Activated CD4-positive, alpha-beta memory T cell treated with anti-CD3 and anti-CD28 coated beads, Interleukin-2, amount 10 ng/mL, durations not matched to agents 7 days and 5 days (primary cell): ENCODE measurements at regions not wholly inside any gene's neighbourhood (a gene's known extent, or its start where the extent isn't known, plus 50 kb on each side); places are given as distances from the start of the nearest gene placed in this dataset.

Experiments used
- CTCF ChIA-PET: fragments of 350-600 bp; sonication (Branson Sonifier 250); formaldehyde crosslinking; loops from one replicate; lab custom pipeline; 2021; ENCODE audit warnings: antibody characterized with exemption, inconsistent platforms; lab: Charles Lee
- POLR2A ChIA-PET: fragments of 350-600 bp; sonication (Branson Sonifier 250); formaldehyde crosslinking; loops from one replicate; lab custom pipeline; 2021; ENCODE audit warnings: antibody characterized with exemption; lab: Charles Lee
- DNase-seq: peaks from one replicate; pipeline ENCODE4 v3.0.0-alpha.2; 2020
- H3K27ac Mint-ChIP-seq: one replicate; pipeline ENCODE4 v1.8.0; 2021; ENCODE audit warnings: mild to moderate bottlenecking, mixed read lengths
- H3K27me3 Mint-ChIP-seq: one replicate; pipeline ENCODE4 v1.8.0; 2021; ENCODE audit warnings: mixed read lengths
- H3K36me3 Mint-ChIP-seq: one replicate; pipeline ENCODE4 v1.8.0; 2021; ENCODE audit warnings: low read depth, mixed read lengths
- H3K4me1 Mint-ChIP-seq: one replicate; pipeline ENCODE4 v1.8.0; 2021; ENCODE audit warnings: mixed read lengths
- H3K4me3 Mint-ChIP-seq: one replicate; pipeline ENCODE4 v1.8.0; 2021; ENCODE audit warnings: mild to moderate bottlenecking, mixed read lengths
- H3K9me3 Mint-ChIP-seq: one replicate; pipeline ENCODE4 v1.8.0; 2021; ENCODE audit warnings: mixed read lengths

DNA sequence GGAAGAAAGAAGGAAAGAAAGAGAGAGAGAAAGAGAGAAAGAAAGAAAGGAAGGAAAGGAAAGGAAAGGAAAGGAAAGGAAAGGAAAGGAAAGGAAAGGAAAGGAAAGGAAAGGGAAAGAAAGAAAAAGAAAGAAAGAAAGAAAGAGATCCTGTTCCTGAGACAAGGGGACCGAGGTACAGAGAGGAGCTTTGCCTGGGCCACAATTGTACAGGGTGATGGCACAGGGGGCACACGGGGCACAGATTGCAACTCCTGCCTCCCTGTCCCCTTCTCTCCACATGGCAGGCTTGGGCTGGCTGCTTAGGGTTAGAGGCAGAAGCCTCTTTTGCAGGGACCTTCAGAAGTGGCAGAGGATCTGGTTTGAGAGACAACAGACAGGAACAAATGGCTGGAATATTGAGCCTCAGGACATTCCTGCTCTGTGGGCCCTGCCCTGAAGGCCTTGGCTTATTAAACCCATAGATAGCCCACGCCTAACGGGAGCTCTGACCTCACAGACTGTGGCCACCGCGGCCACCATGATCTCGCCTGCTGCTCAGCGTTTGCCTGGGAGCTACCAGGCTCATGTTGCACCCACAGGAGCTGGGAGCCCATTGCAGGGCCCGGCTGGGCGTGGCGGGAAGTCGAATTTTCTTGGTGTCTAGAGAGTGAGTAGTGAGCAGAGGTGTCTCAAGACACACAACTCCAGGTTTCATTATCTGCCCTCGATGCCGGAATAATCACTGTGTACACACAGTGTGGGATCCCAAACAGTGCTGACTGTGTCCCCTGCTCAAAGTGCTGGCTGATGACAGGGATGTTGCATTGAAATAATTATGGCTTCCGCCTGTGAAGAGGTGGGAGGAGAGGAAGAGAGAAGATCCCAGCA is 147.9 kb upstream of the NCOR2 start:
- ChIA-PET CTCF (no interaction called here), POLR2A (no interaction called here)
- Mint-ChIP-seq H3K9me3 (no peaks in the 10 kb centered on the region), H3K27ac (no peak overlapping the region), H3K27me3 (peaks cover 58% of the 10 kb centered on the region), H3K4me1 (peaks cover 18% of the 10 kb centered on the region), H3K36me3 (no peaks in the 10 kb centered on the region), H3K4me3 (no peak overlapping the region)
- no peak for DNase-seq

DNA sequence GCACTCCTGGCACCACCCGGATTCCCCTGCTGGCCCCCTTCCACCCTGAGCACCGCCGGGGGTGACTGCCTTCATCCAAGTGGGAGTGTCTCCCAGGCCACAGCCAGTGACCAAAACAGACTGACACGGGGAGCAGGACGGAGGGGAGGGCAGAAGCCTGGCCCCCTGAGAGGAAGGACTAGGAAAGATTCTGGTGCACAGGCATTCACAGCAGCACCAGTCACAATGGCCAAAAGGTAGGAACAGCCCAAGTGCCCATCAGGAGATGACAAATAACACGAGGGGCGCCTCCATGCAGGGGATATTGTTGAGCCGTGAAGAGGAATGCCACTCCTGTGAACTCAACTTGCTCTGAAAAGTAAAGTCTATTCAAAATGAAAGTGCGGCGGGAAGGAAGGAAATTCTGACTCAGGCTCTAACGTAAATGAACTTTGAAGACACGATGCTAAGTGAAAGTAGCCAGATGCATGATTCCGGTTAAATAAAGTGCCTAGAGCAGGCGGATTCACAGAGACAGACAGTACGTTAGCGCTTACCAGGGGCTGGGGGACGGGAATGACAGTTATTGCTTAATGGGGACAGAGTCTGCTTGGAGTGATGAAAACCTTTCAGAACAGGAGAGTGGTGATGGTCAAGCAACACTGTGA is 146.1 kb upstream of the NCOR2 start:
- no peak overlapping the region for H3K27ac Mint-ChIP-seq
- POLR2A ChIA-PET, result no interaction called here
- peak overlapping the region; percentile 18 for H3K4me3 Mint-ChIP-seq
- no peaks in the 10 kb centered on the region for H3K36me3 Mint-ChIP-seq
- no peaks in the 10 kb centered on the region for H3K9me3 Mint-ChIP-seq
- H3K4me1 Mint-ChIP-seq, result peaks cover 18% of the 10 kb centered on the region
- peak; percentile 71 for DNase-seq
- CTCF ChIA-PET, result no interaction called here
- H3K27me3 Mint-ChIP-seq, result peaks cover 55% of the 10 kb centered on the region

DNA sequence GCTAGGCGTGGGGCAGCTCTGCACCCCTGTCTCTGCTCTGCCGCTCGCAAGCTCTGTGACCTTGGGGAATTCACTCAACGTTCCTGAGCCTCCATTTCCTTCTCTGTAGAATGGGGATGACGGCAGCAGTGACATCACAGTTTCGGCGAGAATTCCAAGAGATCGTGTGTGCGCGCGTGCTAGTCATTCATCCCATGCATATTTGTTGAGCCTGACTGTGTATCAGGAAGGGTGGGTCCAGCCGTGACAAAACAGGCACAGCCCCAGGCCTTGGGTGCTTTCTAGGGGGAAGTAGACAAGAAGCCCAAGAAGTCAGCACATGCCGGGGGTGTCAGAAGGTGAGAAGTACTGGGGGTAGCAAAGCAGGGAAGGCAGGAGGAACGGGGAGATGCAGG is 145.6 kb upstream of the NCOR2 start:
- DNase-seq, result no peak

DNA sequence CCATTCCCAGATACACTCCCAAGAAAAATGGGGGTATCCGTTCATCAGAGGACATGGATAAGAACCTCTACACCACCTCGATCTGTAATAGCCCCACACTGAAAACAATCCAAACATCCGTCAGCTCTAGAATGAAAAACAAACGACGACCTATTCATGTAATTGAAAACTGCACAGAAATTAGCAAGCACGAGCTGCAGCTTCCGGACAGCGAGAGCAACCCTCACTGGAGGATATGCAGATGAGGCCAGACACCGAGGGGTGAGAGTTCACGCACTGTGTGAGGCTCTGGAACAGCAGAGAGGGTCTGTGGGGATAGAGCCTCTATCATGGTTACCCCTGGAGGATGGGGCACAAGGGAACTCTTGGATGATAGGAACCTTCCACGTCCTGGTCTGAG is 143.9 kb upstream of the NCOR2 start:
- no peaks in the 10 kb centered on the region for H3K9me3 Mint-ChIP-seq

More for the DNA sequence above, 145.6 kb upstream of the NCOR2 start:
- ChIA-PET CTCF (no interaction called here), POLR2A (no interaction called here)
- Mint-ChIP-seq H3K27ac (no peak overlapping the region), H3K27me3 (peaks cover 49% of the 10 kb centered on the region), H3K36me3 (no peaks in the 10 kb centered on the region), H3K4me3 (peak overlapping the region; percentile 18), H3K9me3 (no peaks in the 10 kb centered on the region), H3K4me1 (peaks cover 18% of the 10 kb centered on the region)

DNA sequence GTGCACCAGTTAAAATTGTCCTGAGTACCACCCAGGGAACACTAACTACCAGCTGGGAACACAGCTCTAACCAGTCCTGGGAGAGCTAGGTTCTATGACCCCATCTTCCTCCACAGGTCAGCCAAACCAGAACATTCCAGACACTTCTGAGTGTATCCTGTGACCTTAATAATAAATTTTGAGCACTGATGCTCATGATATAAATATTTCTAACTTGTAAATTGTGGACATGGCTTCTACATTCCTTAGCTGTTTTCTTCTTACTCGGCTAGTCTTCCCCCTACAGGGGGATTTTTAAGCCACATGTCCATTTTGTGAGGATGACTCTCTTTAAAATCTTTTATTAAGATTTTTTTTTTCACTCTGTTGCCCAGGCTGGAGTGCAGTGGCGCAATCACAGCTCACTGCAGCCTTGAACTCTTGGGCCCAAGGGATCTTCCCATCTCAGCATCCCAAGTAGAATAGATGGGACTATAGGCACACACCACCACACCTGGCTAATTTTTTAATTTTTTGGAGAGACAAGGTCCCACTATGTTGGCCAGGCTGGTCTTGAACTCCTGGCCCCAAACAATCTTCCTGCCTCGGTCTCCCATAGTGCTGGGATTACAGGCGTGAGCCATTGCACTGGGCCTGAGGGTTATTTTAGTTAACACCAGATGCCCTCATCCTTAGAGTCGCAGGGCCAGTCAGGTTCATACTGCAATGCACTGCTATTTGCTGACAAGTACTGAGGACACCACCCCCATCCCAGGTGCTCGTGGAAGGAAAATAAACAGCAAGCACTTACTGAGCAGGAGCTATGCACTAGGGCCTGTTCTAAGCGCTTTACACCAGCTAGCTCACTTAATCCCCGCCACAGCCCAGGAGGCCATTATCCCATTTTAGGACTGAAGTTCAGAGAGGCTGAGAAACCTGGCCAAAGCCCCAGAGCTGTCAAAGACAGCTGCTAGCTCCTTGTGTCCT is 142.6 kb upstream of the NCOR2 start:
- Mint-ChIP-seq H3K36me3 (no peaks in the 10 kb centered on the region), H3K27me3 (peaks cover 34% of the 10 kb centered on the region), H3K27ac (no peak overlapping the region), H3K4me1 (peaks cover 18% of the 10 kb centered on the region), H3K4me3 (no peak overlapping the region), H3K9me3 (no peaks in the 10 kb centered on the region)
- DNase-seq, result no peak
- POLR2A ChIA-PET, result interaction anchor here (1.1 kb wide), 1 partner anchor 15 kb away, joined by 4 read pairs; no protein-coding TSS in a partner anchor
- CTCF ChIA-PET, result interaction anchor here (0.9 to 1.0 kb wide), 2 partner anchors 22 to 56 kb away, joined by 3 read pairs; no protein-coding TSS in a partner anchor

More for the DNA sequence above, 143.9 kb upstream of the NCOR2 start:
- ChIA-PET POLR2A (interaction anchor here (0.9 to 1.1 kb wide), 2 partner anchors 16 to 774 kb away, joined by 3 to 4 read pairs; no protein-coding TSS in a partner anchor), CTCF (no interaction called here)
- DNase-seq, result no peak
- Mint-ChIP-seq H3K4me1 (peaks cover 18% of the 10 kb centered on the region), H3K27me3 (peaks cover 43% of the 10 kb centered on the region), H3K36me3 (no peaks in the 10 kb centered on the region), H3K4me3 (no peak overlapping the region), H3K27ac (no peak overlapping the region)

DNA sequence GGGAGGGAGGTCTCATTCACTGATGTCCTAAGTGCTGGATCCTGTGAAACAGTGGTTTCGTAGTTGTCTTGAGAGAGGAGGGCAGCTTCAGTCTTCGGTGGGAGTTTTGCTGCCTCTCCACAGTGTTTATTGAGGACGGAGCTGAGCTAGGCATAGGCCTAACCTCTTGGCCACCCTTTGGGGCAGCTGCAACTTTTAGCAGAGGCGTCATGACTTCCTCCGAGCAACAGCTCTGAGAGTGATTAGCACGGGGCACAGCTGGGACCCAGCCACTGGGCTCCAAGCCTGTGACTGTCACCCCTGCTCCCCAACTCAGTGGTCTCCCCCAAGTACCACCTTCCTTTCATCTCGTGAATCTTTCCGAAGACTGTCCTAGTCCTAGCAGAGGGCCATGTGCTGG is 139.9 kb upstream of the NCOR2 start:
- DNase-seq, result no peak
- Mint-ChIP-seq H3K27ac (no peak overlapping the region), H3K9me3 (no peaks in the 10 kb centered on the region), H3K4me1 (no peaks in the 10 kb centered on the region), H3K36me3 (no peaks in the 10 kb centered on the region), H3K4me3 (no peak overlapping the region), H3K27me3 (peaks cover 30% of the 10 kb centered on the region)
- POLR2A ChIA-PET, result no interaction called here
- CTCF ChIA-PET, result no interaction called here

DNA sequence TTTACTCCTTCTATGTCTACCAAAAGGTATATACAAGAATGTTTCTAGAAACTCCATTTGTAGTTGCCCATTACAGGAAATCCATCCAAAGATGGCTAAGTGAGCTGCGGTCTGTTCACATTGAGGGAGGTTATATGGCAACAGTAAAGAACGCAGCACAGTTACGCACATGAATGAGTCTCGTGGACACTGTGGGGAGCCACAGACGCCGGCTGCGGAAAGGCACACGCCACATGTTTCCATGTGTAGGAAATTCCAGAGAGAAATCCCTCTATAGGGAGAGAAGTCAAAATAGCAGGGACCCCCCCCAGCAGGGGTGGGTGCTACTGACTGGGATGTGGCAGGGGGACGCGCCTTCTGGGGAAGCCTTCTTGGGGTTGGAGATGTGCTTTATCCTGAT is 139.0 kb upstream of the NCOR2 start:
- no peak overlapping the region for H3K27ac Mint-ChIP-seq
- no peak overlapping the region for H3K4me3 Mint-ChIP-seq
- ChIA-PET CTCF (no interaction called here), POLR2A (no interaction called here)
- H3K27me3 Mint-ChIP-seq, result peaks cover 26% of the 10 kb centered on the region
- H3K4me1 Mint-ChIP-seq, result no peaks in the 10 kb centered on the region
- no peak for DNase-seq
- H3K36me3 Mint-ChIP-seq, result no peaks in the 10 kb centered on the region
- H3K9me3 Mint-ChIP-seq, result no peaks in the 10 kb centered on the region

DNA sequence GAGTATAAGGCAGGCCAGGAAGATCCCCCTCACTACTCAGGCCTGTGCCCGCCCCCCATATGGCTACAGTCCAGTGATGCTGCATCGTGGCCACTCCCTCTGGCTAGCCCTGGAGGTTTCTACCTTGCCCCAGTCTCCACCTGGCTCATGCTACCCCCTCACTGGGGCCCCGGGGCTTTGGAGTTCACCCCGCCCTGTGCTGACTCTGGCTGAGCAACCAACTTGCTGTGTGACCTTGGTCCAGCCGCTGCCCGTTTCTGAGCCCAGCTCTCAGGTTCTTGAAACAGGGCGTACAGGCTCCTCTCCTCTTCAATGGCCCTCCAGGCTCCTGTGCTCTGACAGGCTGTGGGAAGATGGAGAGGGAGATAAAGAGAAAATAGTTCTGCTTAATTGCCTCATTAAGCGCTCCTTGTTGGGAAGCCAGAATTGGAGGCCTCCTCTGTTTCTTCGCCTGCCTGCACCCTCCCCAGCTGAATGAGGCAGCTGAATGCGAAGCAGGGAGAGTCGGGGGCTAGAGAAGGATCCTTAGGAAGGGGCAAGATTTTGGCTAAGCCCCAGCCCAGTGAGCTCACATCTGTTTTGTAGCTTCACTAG is 138.2 kb upstream of the NCOR2 start:
- no peaks in the 10 kb centered on the region for H3K4me1 Mint-ChIP-seq
- no peaks in the 10 kb centered on the region for H3K36me3 Mint-ChIP-seq
- no peak overlapping the region for H3K4me3 Mint-ChIP-seq
- POLR2A ChIA-PET, result no interaction called here
- H3K9me3 Mint-ChIP-seq, result no peaks in the 10 kb centered on the region
- H3K27ac Mint-ChIP-seq, result no peak overlapping the region
- CTCF ChIA-PET, result no interaction called here
- peaks cover 22% of the 10 kb centered on the region for H3K27me3 Mint-ChIP-seq
- DNase-seq, result no peak

DNA sequence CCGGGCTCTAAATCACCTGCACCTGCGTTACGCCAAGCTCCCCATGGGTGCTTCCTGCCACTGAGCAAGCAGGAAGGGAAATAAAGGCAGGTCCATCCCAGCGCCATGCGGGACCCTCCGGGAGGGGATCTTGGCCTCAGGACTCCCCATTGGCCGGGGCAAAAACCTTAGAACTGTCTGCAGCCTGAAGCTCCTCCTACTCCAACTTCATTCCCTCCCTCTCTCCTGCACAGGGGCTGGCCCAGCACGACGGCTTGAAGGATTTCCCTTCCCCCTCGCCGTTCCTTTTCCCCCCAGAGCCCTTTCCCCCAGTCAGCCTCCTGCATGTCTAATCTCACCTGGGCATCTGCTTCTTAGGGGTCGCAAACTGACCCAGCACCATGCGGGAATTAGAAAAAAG is 137.2 kb upstream of the NCOR2 start:
- CTCF ChIA-PET, result no interaction called here
- H3K4me1 Mint-ChIP-seq, result no peaks in the 10 kb centered on the region

DNA sequence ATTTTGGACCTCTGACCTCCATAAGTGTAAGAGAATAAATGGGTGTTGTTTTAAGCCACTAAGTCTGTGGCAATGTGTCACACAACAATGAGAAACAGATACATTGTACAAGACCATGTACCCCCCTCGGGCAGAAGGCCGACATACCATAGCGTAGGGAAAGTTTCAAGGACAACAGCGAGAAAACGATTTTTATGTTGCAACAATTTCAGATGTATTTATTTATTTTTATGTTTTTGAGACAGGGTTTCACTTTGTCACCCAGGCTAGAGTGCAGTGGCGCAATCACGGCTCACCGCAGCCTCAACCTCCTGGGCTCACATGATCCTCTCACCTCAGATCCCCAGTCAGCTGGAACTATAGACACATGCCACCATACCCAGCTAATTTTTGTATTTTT is 136.4 kb upstream of the NCOR2 start:
- CTCF ChIA-PET, result no interaction called here
- H3K27me3 Mint-ChIP-seq, result peaks cover 21% of the 10 kb centered on the region

More for the DNA sequence above, 137.2 kb upstream of the NCOR2 start:
- Mint-ChIP-seq H3K36me3 (no peaks in the 10 kb centered on the region), H3K9me3 (no peaks in the 10 kb centered on the region), H3K4me3 (no peak overlapping the region), H3K27me3 (peaks cover 20% of the 10 kb centered on the region), H3K27ac (no peak overlapping the region)
- no peak for DNase-seq
- POLR2A ChIA-PET, result no interaction called here

DNA sequence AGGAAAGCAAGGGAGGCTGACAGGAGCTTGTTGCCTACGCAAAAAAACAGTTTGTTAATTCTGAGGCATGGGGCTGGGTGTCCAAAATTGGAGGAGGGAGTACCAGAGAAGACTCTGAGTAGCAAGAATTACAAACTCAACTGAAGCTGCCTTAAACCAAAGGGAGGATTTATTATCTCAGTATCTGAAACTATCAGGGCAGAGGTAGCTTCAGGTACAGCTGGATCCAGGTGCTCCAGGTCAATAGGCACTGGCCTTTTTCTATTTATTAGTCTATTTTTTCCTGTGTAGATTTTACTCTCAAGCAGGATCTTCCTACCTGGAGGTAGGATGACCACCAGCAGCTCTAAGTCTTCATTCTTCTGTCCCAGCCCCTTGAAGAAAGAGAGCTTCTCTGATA is 135.3 kb upstream of the NCOR2 start:
- Mint-ChIP-seq H3K4me1 (no peaks in the 10 kb centered on the region), H3K27ac (no peak overlapping the region), H3K27me3 (peaks cover 30% of the 10 kb centered on the region), H3K9me3 (no peaks in the 10 kb centered on the region), H3K4me3 (no peak overlapping the region), H3K36me3 (no peaks in the 10 kb centered on the region)
- ChIA-PET POLR2A (no interaction called here), CTCF (no interaction called here)
- DNase-seq, result no peak

More for the DNA sequence above, 136.4 kb upstream of the NCOR2 start:
- Mint-ChIP-seq H3K4me3 (no peak overlapping the region), H3K9me3 (no peaks in the 10 kb centered on the region), H3K36me3 (no peaks in the 10 kb centered on the region), H3K27ac (no peak overlapping the region), H3K4me1 (no peaks in the 10 kb centered on the region)
- POLR2A ChIA-PET, result no interaction called here
- no peak for DNase-seq

DNA sequence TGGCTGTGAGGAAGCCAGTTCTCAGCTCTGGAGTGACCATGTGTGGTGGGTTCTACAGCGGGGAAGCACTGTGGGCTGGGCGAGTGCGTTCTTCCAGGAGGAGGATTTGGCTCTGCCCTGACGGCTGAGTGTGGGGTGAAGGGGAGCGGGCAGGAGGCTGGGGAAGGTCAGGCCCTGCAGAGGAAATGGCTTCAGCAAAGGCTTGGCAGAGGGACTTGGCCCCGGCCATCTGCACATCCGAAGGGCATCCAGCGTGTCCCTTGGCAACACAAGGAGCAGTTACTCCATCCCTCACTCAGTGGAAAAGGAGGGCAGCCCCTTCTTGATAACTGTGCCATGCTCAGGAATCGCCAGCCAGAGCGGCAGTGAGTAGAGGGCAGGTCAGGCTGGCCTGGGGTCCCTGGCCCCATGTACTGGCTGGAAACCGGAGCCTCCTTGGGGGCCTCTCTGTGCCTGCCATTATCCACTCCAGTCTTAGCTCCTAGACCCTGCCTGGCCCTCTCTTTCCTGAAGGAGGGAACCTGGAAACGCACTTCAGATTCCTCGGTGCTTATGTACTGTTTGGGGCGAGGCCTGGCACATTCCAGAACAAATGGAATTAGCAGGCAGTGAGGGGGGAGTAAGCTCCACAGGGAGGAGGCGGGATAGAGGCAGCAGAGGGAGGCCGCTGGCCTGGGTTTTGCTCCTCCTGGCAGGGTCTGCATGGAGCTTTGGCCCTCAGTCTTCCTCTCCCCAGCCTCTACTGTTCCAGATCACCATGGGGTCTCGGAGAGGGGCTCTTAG is 133.6 kb upstream of the NCOR2 start:
- ChIA-PET CTCF (no interaction called here), POLR2A (no interaction called here)

More for the DNA sequence above, 133.6 kb upstream of the NCOR2 start:
- no peak overlapping the region for H3K4me3 Mint-ChIP-seq
- H3K36me3 Mint-ChIP-seq, result no peaks in the 10 kb centered on the region
- no peak for DNase-seq
- H3K27ac Mint-ChIP-seq, result no peak overlapping the region
- H3K4me1 Mint-ChIP-seq, result no peaks in the 10 kb centered on the region
- no peaks in the 10 kb centered on the region for H3K9me3 Mint-ChIP-seq
- peaks cover 31% of the 10 kb centered on the region for H3K27me3 Mint-ChIP-seq
